ENCODE measurements at regions not wholly inside any gene's neighbourhood (a gene's known extent, or its start where the extent isn't known, plus 50 kb on each side); places are given as distances from the start of the nearest gene placed in this dataset.
"Not testable (repeated sequence)": the region's sequence is repeated elsewhere in the genome, so short reads cannot be mapped to it uniquely, and the experiment has no call there.

GRCh38 chr19:33866696-33867095 is 70.0 kb downstream of the KCTD15 start:
- intact Hi-C loops (cut with micrococcal nuclease) = no loop called here
- no peak for DNase-seq
- no peak for ATAC-seq

- DNase-seq (no peak), ATAC-seq (peak; percentile 24)
- intact Hi-C loops (cut with micrococcal nuclease) = no loop called here
Measured at GRCh38 chr19:33868076-33868735, 71.5 kb downstream of the KCTD15 start.

- intact Hi-C loops (cut with micrococcal nuclease) = no loop called here
- ATAC-seq = peak; percentile 89
- peak; percentile 56 for DNase-seq
Measured at GRCh38 chr19:33868788-33869412, 72.2 kb downstream of the KCTD15 start.

- intact Hi-C loops (cut with micrococcal nuclease); ATAC-seq; DNase-seq: not testable (repeated sequence)
Measured at GRCh38 chr19:33870298-33870932, 73.7 kb downstream of the KCTD15 start.

GRCh38 chr19:33871605-33872004 is 74.9 kb downstream of the KCTD15 start:
- no peak for ATAC-seq
- intact Hi-C loops (cut with micrococcal nuclease) = no loop called here
- DNase-seq = no peak

GRCh38 chr19:33872445-33873320 is 76.0 kb downstream of the KCTD15 start:
- intact Hi-C loops (cut with micrococcal nuclease) = no loop called here
- ATAC-seq (no peak), DNase-seq (no peak)

- DNase-seq = no peak
- intact Hi-C loops (cut with micrococcal nuclease) = no loop called here
- ATAC-seq = no peak
Measured at GRCh38 chr19:33875071-33875470, 78.4 kb downstream of the KCTD15 start.

GRCh38 chr19:33876192-33876591 is 79.5 kb downstream of the KCTD15 start:
- ATAC-seq = no peak
- intact Hi-C loops (cut with micrococcal nuclease) = no loop called here
- no peak for DNase-seq

GRCh38 chr19:33878030-33878544 is 81.4 kb downstream of the KCTD15 start:
- ATAC-seq (no peak), DNase-seq (no peak)
- intact Hi-C loops (cut with micrococcal nuclease) = no loop called here

- no peak for ATAC-seq
- intact Hi-C loops (cut with micrococcal nuclease) = no loop called here
- DNase-seq = no peak
Measured at GRCh38 chr19:33878910-33879810, 82.5 kb downstream of the KCTD15 start.

GRCh38 chr19:33879818-33880575 is 83.3 kb downstream of the KCTD15 start:
- DNase-seq (peak; percentile 58), ATAC-seq (peak; percentile 68)
- intact Hi-C loops (cut with micrococcal nuclease) = no loop called here

- peak; percentile 74 for ATAC-seq
- intact Hi-C loops (cut with micrococcal nuclease) = no loop called here
- DNase-seq = no peak
Measured at GRCh38 chr19:33883859-33884519, 87.3 kb downstream of the KCTD15 start.

- ATAC-seq = no peak
- no peak for DNase-seq
- intact Hi-C loops (cut with micrococcal nuclease) = no loop called here
Measured at GRCh38 chr19:33885236-33885635, 88.6 kb downstream of the KCTD15 start.

GRCh38 chr19:33887891-33888290 is 91.2 kb downstream of the KCTD15 start:
- DNase-seq = no peak
- ATAC-seq = no peak
- intact Hi-C loops (cut with micrococcal nuclease) = no loop called here

GRCh38 chr19:33888665-33889064 is 92.0 kb downstream of the KCTD15 start:
- DNase-seq (no peak), ATAC-seq (no peak)
- intact Hi-C loops (cut with micrococcal nuclease) = no loop called here

- intact Hi-C loops (cut with micrococcal nuclease) = no loop called here
- ATAC-seq = no peak
Measured at GRCh38 chr19:33890569-33890968, 93.9 kb downstream of the KCTD15 start.

GRCh38 chr19:33891773-33892172 is 95.1 kb downstream of the KCTD15 start:
- DNase-seq (no peak), ATAC-seq (no peak)
- intact Hi-C loops (cut with micrococcal nuclease) = no loop called here

More at GRCh38 chr19:33890569-33890968, 93.9 kb downstream of the KCTD15 start:
- DNase-seq = no peak
